ENCODE measurements at regions not wholly inside any gene's neighbourhood (a gene's known extent, or its start where the extent isn't known, plus 50 kb on each side); places are given as distances from the start of the nearest gene placed in this dataset.

DNA sequence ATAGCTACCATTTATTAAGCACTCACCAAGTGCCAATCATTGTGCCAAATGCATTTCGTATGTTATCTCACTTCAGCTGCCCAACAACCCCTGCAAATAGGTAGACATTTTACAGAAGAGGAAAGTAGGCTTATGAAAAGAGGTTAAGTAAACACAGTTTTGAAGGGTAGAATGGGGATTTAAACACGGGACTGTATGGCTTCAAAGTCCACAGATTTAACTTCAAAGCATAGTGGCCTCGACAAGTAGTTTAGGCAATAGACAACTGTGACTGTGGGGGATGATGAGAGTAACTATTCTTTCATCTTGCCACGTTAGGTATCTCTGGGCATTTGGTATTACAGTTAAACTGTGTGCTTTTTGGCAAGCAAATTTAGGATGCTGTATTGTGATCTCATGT, 266.8 kb upstream of the SRRM4 start:
- H3K9me3 ChIP-seq (ENCODE audit: insufficient read depth in 2 of 2, low read depth in 1 of 2, low read length in 1 of 2), result no peaks in the 10 kb centered on the region
- no peaks in the 10 kb centered on the region for H3K23me2 ChIP-seq (ENCODE audit: low read depth, low read length)
- H3K4me1 ChIP-seq (replicated peaks in 1 of 4; ENCODE audit: control insufficient read depth in 3 of 4, insufficient read depth in 4 of 4, low read length in 3 of 4), result no peaks in the 10 kb centered on the region; a peak in 1 of 7 replicates
- POLR2A ChIA-PET (ENCODE audit: partially characterized antibody), result no interaction called here
- no peak overlapping the region for H2AFZ ChIP-seq (ENCODE audit: low read length)
- no peak overlapping the region for H3K18ac ChIP-seq (ENCODE audit: extremely low read depth, low read length)
- H3K79me2 ChIP-seq (ENCODE audit: control insufficient read depth in 1 of 2, insufficient read depth in 2 of 2, low read length in 2 of 2), result no peaks in the 10 kb centered on the region
- CTCF ChIA-PET (ENCODE audit: partially characterized antibody), result interaction anchor here (0.5 to 5.9 kb wide), 18 partner anchors 8 to 1715 kb away, joined by 3 to 35 read pairs (median 4); no protein-coding TSS in a partner anchor
- no peaks in the 10 kb centered on the region; the same call in 1 of the 2 replicates for H3K79me1 ChIP-seq (ENCODE audit: low read depth, low read length)
- H3K4me2 ChIP-seq (ENCODE audit: insufficient read depth in 1 of 2, low read depth in 2 of 2, low read length in 2 of 2), result no peak overlapping the region
- H3K4ac ChIP-seq (replicated peaks; ENCODE audit: insufficient read length, low read depth, low read length), result no peak overlapping the region
- no peak for DNase-seq (ENCODE audit: low read depth in 1 of 2, low spot score in 2 of 2)
- H3K23ac ChIP-seq (ENCODE audit: insufficient read length), result no peak overlapping the region
- no peak overlapping the region for H2BK15ac ChIP-seq (ENCODE audit: low read length)
- H3K14ac ChIP-seq (ENCODE audit: insufficient read length), result no peak overlapping the region
- H3K27ac ChIP-seq (ENCODE audit: low read depth, low read length), result no peak overlapping the region
- H3K36me3 ChIP-seq (ENCODE audit: control insufficient read depth in 2 of 4, insufficient read depth in 4 of 4, low read length in 3 of 4), result no peaks in the 10 kb centered on the region
- TF ChIP-seq KDM4A (IDR thresholded peaks at IDR 0.05; ENCODE audit: low read depth, low read length, severe bottlenecking) (no peak), CREB1 (IDR thresholded peaks at IDR 0.05) (no peak), SUZ12 (IDR thresholded peaks at IDR 0.05; ENCODE audit: low read length) (no peak), RNF2 (IDR thresholded peaks at IDR 0.05; ENCODE audit: borderline replicate concordance, low read depth, low read length, missing control alignments, poor library complexity, severe bottlenecking) (no peak), RFX5 (IDR thresholded peaks at IDR 0.05; ENCODE audit: borderline replicate concordance, low read depth, low read length) (no peak), SP2 (IDR thresholded peaks at IDR 0.05; ENCODE audit: low read length) (no peak), ASH2L (IDR thresholded peaks at IDR 0.05; ENCODE audit: low read length) (no peak), CEBPB (IDR thresholded peaks at IDR 0.05; ENCODE audit: low read depth, low read length) (no peak), POLR2A (IDR thresholded peaks at IDR 0.05; ENCODE audit: control extremely low read depth in 1 of 2, low read depth in 2 of 2, low read length in 2 of 2) (no peak), HDAC2 (IDR thresholded peaks at IDR 0.05; ENCODE audit: borderline replicate concordance in 1 of 2, low read depth in 2 of 2, low read length in 2 of 2) (no peak)
- TF ChIP-seq, protein P1, sequence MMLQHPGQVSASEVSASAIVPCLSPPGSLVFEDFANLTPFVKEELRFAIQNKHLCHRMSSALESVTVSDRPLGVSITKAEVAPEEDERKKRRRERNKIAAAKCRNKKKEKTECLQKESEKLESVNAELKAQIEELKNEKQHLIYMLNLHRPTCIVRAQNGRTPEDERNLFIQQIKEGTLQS (IDR thresholded peaks at IDR 0.05; ENCODE audit: insufficient read depth, low read depth, low read length), result no peak
- no peak for FAIRE-seq
- H2BK20ac ChIP-seq (ENCODE audit: low read length), result no peak overlapping the region
- no peaks in the 10 kb centered on the region for H3K27me3 ChIP-seq (replicated peaks in 1 of 4; ENCODE audit: control insufficient read depth in 3 of 4, extremely low read depth in 1 of 4, insufficient read depth in 3 of 4, low read length in 3 of 4)
- H3K4me3 ChIP-seq (ENCODE audit: extremely low read depth in 1 of 4, insufficient read depth in 2 of 4, low read depth in 3 of 4, low read length in 4 of 4), result no peak overlapping the region
- H2AK5ac ChIP-seq (ENCODE audit: low read depth, low read length), result no peak overlapping the region
- no peak overlapping the region for H4K5ac ChIP-seq (ENCODE audit: insufficient read length, low read depth, low read length)
- no peak overlapping the region for H2BK12ac ChIP-seq (ENCODE audit: low read depth, low read length)
- H3K9ac ChIP-seq (replicated peaks in 1 of 4; ENCODE audit: extremely low read depth in 1 of 4, low read depth in 3 of 4, low read length in 3 of 4), result no peak overlapping the region
- no peak overlapping the region for H4K91ac ChIP-seq (replicated peaks; ENCODE audit: insufficient read length, low read length)
- no peaks in the 10 kb centered on the region for H4K20me1 ChIP-seq (replicated peaks in 1 of 2; ENCODE audit: control insufficient read depth in 1 of 2, insufficient read depth in 2 of 2, low read length in 2 of 2)
- no peak overlapping the region for H3K56ac ChIP-seq (replicated peaks; ENCODE audit: insufficient read length, low read depth, low read length)
- 66% methylated on average over 4 of the region's 4 CpGs; no CpG with 5 or more reads in 1 of the 2 experiments for WGBS, 2 experiments (ENCODE audit: extremely low coverage in 1 of 2, insufficient coverage in 1 of 2, insufficient read length in 1 of 2, insufficient replicate concordance in 2 of 2, low coverage in 1 of 2, low lambda C conversion rate in 2 of 2, missing lambda C conversion rate in 1 of 2)
- H2BK120ac ChIP-seq (replicated peaks; ENCODE audit: low read depth, low read length), result no peak overlapping the region
- H4K8ac ChIP-seq (ENCODE audit: extremely low read depth, insufficient read depth, low read length), result no peak overlapping the region
- H2BK5ac ChIP-seq (ENCODE audit: low read depth, low read length), result no peak overlapping the region
